Endothelial cell of umbilical vein (primary cell): ENCODE measurements at regions not wholly inside any gene's neighbourhood (a gene's known extent, or its start where the extent isn't known, plus 50 kb on each side); places are given as distances from the start of the nearest gene placed in this dataset.

Experiments used
- BruUV-seq: library from RNA; stranded (reverse); fragments of 400-500 nt; replicated peaks from 2 replicates; lab custom pipeline; 2021; lab: Mats Ljungman, UMichigan
- CTCF ChIA-PET: fragments of 300-600, 350-600 bp; sonication (Branson Sonifier 250); formaldehyde crosslinking; loops from one replicate; lab custom pipeline; 2021; ENCODE audit warnings: antibody characterized with exemption, inconsistent platforms; lab: Charles Lee
- POLR2A ChIA-PET: fragments of 300-600, 350-600 bp; sonication (Branson Sonifier 250); formaldehyde crosslinking; loops from one replicate; lab custom pipeline; 2021; ENCODE audit warnings: antibody characterized with exemption, inconsistent platforms; lab: Charles Lee
- DNase-seq: peaks from one replicate; pipeline ENCODE4 v3.0.0-alpha.2; 2011; ENCODE audit warnings: low read depth, low spot score
- FAIRE-seq: peaks from 2 replicates; lab custom pipeline; 2011; peaks lifted over from hg19 to GRCh38; lab: Jason Lieb, UNC
- H2AFZ ChIP-seq: 2 replicates; pipeline ENCODE4 v1.6.0; 2012; ENCODE audit warnings: low read depth, low read length, control low read depth, inconsistent platforms
- H3K27ac ChIP-seq: 2 replicates; pipeline ENCODE4 v1.5.1; 2011; ENCODE audit warnings: low read depth, mild to moderate bottlenecking, control low read depth, low read length, moderate library complexity; ENCODE audit not compliant: insufficient read depth
- H3K27me3 ChIP-seq, 2 experiments: 2 replicates each; pipeline versions ENCODE4 v1.6.0 to v1.6.1; 2011; ENCODE audit warnings: low read length in 2 of 2, mixed read lengths in 1 of 2; ENCODE audit not compliant: control insufficient read depth in 2 of 2, insufficient read depth in 2 of 2
- H3K36me3 ChIP-seq, 2 experiments: 2 replicates in 1 of 2; 3 replicates in 1 of 2; pipeline ENCODE4 v1.5.1; 2011; ENCODE audit warnings: low read length in 2 of 2, mild to moderate bottlenecking in 1 of 2, moderate library complexity in 1 of 2; ENCODE audit not compliant: control insufficient read depth in 2 of 2, insufficient read depth in 2 of 2; ENCODE audit errors: extremely low read depth in 1 of 2
- H3K4me1 ChIP-seq: 3 replicates; pipeline ENCODE4 v1.5.1; 2011; ENCODE audit warnings: mild to moderate bottlenecking, low read length; ENCODE audit not compliant: control insufficient read depth, insufficient read depth; ENCODE audit errors: extremely low read depth
- H3K4me2 ChIP-seq: 2 replicates; pipeline ENCODE4 v1.6.1; 2011; ENCODE audit warnings: low read length, control low read depth, mixed read lengths; ENCODE audit not compliant: insufficient read depth
- H3K4me3 ChIP-seq, 3 experiments: fragments of 200-600 bp in 1 of 3; sonication (generic), shearing (Covaris generic) in 1 of 3; replicated peaks in 1 of 3; 2 replicates each; pipeline ENCODE4 v1.5.1; 2011 to 2016; ENCODE audit warnings: control low read depth in 3 of 3, low read length in 3 of 3, mild to moderate bottlenecking in 2 of 3, inconsistent platforms in 1 of 3, low read depth in 1 of 3, moderate library complexity in 1 of 3; ENCODE audit not compliant: insufficient read depth in 1 of 3
- H3K79me2 ChIP-seq: 2 replicates; pipeline ENCODE4 v1.6.0; 2012; ENCODE audit warnings: low read length, inconsistent platforms; ENCODE audit not compliant: control insufficient read depth, insufficient read depth
- H3K9ac ChIP-seq: replicated peaks from 2 replicates; pipeline ENCODE3; 2011; ENCODE audit warnings: low read length, control low read depth; ENCODE audit not compliant: insufficient read depth; ENCODE audit errors: extremely low read depth
- H3K9me1 ChIP-seq: replicated peaks from 3 replicates; pipeline ENCODE4 v1.6.0; 2011; ENCODE audit warnings: mild to moderate bottlenecking, low read length; ENCODE audit not compliant: control insufficient read depth, insufficient read depth; ENCODE audit errors: extremely low read depth
- H3K9me3 ChIP-seq: replicated peaks from 2 replicates; pipeline ENCODE4 v1.5.1; 2012; ENCODE audit warnings: low read length, inconsistent platforms; ENCODE audit not compliant: control insufficient read depth, insufficient read depth
- H4K20me1 ChIP-seq: replicated peaks from 2 replicates; pipeline ENCODE3; 2011; ENCODE audit warnings: mild to moderate bottlenecking, low read length; ENCODE audit not compliant: control insufficient read depth, insufficient read depth; ENCODE audit errors: extremely low read depth
- CTCF ChIP-seq, 2 donors: IDR thresholded peaks; 1 replicate in 1 of 2; 2 replicates in 1 of 2; pipeline ENCODE4 v1.5.1; 2011; ENCODE audit warnings: low read length in 2 of 2, mild to moderate bottlenecking in 2 of 2, moderate library complexity in 2 of 2, control low read depth in 1 of 2, inconsistent platforms in 1 of 2, low read depth in 1 of 2; ENCODE audit not compliant: insufficient read depth in 1 of 2; ENCODE audit errors: extremely low read depth in 1 of 2
- EZH2 ChIP-seq: IDR thresholded peaks from 2 replicates; pipeline ENCODE4 v1.6.1; 2012; ENCODE audit warnings: borderline replicate concordance, low read depth, mild to moderate bottlenecking, moderate library complexity, low read length, inconsistent platforms; ENCODE audit not compliant: severe bottlenecking
- FOS ChIP-seq: IDR thresholded peaks from 2 replicates; pipeline ENCODE4 v1.6.1; 2011; ENCODE audit warnings: mild to moderate bottlenecking, low read length, moderate library complexity, borderline replicate concordance; ENCODE audit not compliant: insufficient read depth
- GATA2 ChIP-seq: IDR thresholded peaks from 2 replicates; pipeline ENCODE4 v1.7.0; 2011; ENCODE audit warnings: low read depth, mild to moderate bottlenecking, moderate library complexity, mixed read lengths, low read length; ENCODE audit not compliant: insufficient read length, insufficient read depth
- JUN ChIP-seq: IDR thresholded peaks from 2 replicates; pipeline ENCODE4 v1.6.1; 2011; ENCODE audit warnings: borderline replicate concordance, low read depth; ENCODE audit not compliant: insufficient read length, insufficient read depth
- MAX ChIP-seq: IDR thresholded peaks from 2 replicates; pipeline ENCODE4 v1.6.1; 2011; ENCODE audit not compliant: insufficient read depth, insufficient read length
- MYC ChIP-seq: IDR thresholded peaks from one replicate; pipeline ENCODE4 v1.6.1; 2011; ENCODE audit warnings: mild to moderate bottlenecking, low read depth, low read length
- POLR2A ChIP-seq: IDR thresholded peaks from 2 replicates; pipeline ENCODE4 v1.6.1; 2012; ENCODE audit warnings: low read depth, mild to moderate bottlenecking, control low read depth, low read length
- POLR2AphosphoS5 ChIP-seq: IDR thresholded peaks from 2 replicates; pipeline ENCODE4 v1.6.1; 2012; ENCODE audit warnings: low read depth, mild to moderate bottlenecking, control low read depth, low read length, moderate library complexity; ENCODE audit not compliant: insufficient read depth
- dilution Hi-C: fragments of 300-500 bp; cut with MboI; formaldehyde crosslinking; loops from one replicate; pipeline ENCODE4 v1.15.0; 2019; ENCODE audit warnings: low sequenced_read_pairs; ENCODE audit not compliant: extremely low pct_ligation_motif_present
- intact Hi-C: fragments of 100-400 bp; cut with micrococcal nuclease; formaldehyde crosslinking; loops from one replicate; pipeline ENCODE4 v1.10.0; 2022

GRCh38 chr3:147572970-147573340 lies 163.8 kb downstream of the ZIC1 start:
- Histone ChIP-seq H3K4me2 (no peak overlapping the region), H4K20me1 (no peaks in the 10 kb centered on the region), H2AFZ (no peak overlapping the region), H3K4me3 (no peak overlapping the region), H3K4me1 (no peaks in the 10 kb centered on the region), H3K27me3 (no peaks in the 10 kb centered on the region), H3K27ac (no peak overlapping the region), H3K9me3 (no peaks in the 10 kb centered on the region), H3K79me2 (no peaks in the 10 kb centered on the region), H3K9me1 (no peaks in the 10 kb centered on the region), H3K36me3 (no peaks in the 10 kb centered on the region), H3K9ac (no peak overlapping the region)
- POLR2A ChIA-PET: no interaction called here
- intact Hi-C loops: no loop called here
- DNase-seq (no peak), FAIRE-seq (no peak)
- dilution Hi-C loops: no loop called here
- CTCF ChIA-PET: no interaction called here
- BruUV-seq: no TSS peak
- TF ChIP-seq MYC (no peak), EZH2 (no peak), JUN (no peak), GATA2 (no peak), FOS (no peak), CTCF (IDR thresholded peaks at IDR 0.05; ENCODE audit: extremely low read depth in 1 of 2, insufficient read depth in 1 of 2, low read depth in 1 of 2, low read length in 2 of 2) (no peak), POLR2AphosphoS5 (no peak), MAX (no peak), POLR2A (no peak)
